HG03457 (cell line): ENCODE measurements at regions not wholly inside any gene's neighbourhood (a gene's known extent, or its start where the extent isn't known, plus 50 kb on each side); places are given as distances from the start of the nearest gene placed in this dataset.
"Not testable (repeated sequence)": the region's sequence is repeated elsewhere in the genome, so short reads cannot be mapped to it uniquely, and the experiment has no call there.

Experiments used
- ATAC-seq: cut with Tn5 transposase; IDR thresholded peaks from one replicate; pipeline ENCODE4 v1.9.1; 2021; ENCODE audit warnings: moderate number of reproducible peaks; ENCODE audit not compliant: unreplicated experiment

- not testable (repeated sequence) for ATAC-seq
Measured at GRCh38 chrX:98300536-98300935, 1416.8 kb downstream of the RPA4 start.

- ATAC-seq: no peak
Measured at GRCh38 chrX:98331407-98331806, 1447.7 kb downstream of the RPA4 start.

- no peak for ATAC-seq
Measured at GRCh38 chrX:98338544-98338943, 1454.8 kb downstream of the RPA4 start.

GRCh38 chrX:98350940-98351339 lies 1467.2 kb downstream of the RPA4 start:
- no peak for ATAC-seq

GRCh38 chrX:98357146-98357545 lies 1473.4 kb downstream of the RPA4 start:
- no peak for ATAC-seq

- ATAC-seq: no peak
Measured at GRCh38 chrX:98362630-98363029, 1478.9 kb downstream of the RPA4 start.

- ATAC-seq: no peak
Measured at GRCh38 chrX:98371994-98372393, 1488.3 kb downstream of the RPA4 start.

GRCh38 chrX:98379134-98379533 lies 1495.4 kb downstream of the RPA4 start:
- no peak for ATAC-seq

- no peak for ATAC-seq
Measured at GRCh38 chrX:98380106-98380505, 1496.4 kb downstream of the RPA4 start.

- no peak for ATAC-seq
Measured at GRCh38 chrX:98380556-98380955, 1496.8 kb downstream of the RPA4 start.

- no peak for ATAC-seq
Measured at GRCh38 chrX:98398542-98398941, 1514.8 kb downstream of the RPA4 start.

- ATAC-seq: no peak
Measured at GRCh38 chrX:98405376-98405775, 1521.7 kb downstream of the RPA4 start.

GRCh38 chrX:98407584-98407983 lies 1523.9 kb downstream of the RPA4 start:
- ATAC-seq: no peak

GRCh38 chrX:98409867-98410266 lies 1526.2 kb downstream of the RPA4 start:
- no peak for ATAC-seq

- no peak for ATAC-seq
Measured at GRCh38 chrX:98412058-98412457, 1528.3 kb downstream of the RPA4 start.

GRCh38 chrX:98422536-98422935 lies 1538.8 kb downstream of the RPA4 start:
- ATAC-seq: no peak

- no peak for ATAC-seq
Measured at GRCh38 chrX:98432413-98432812, 1548.7 kb downstream of the RPA4 start.

GRCh38 chrX:98448524-98448923 lies 1564.8 kb downstream of the RPA4 start:
- no peak for ATAC-seq

- no peak for ATAC-seq
Measured at GRCh38 chrX:98452456-98452855, 1568.7 kb downstream of the RPA4 start.

- no peak for ATAC-seq
Measured at GRCh38 chrX:98459669-98460068, 1576.0 kb downstream of the RPA4 start.

GRCh38 chrX:98480606-98481005 lies 1596.9 kb downstream of the RPA4 start:
- no peak for ATAC-seq

- ATAC-seq: no peak
Measured at GRCh38 chrX:98481636-98482035, 1597.9 kb downstream of the RPA4 start.

- no peak for ATAC-seq
Measured at GRCh38 chrX:98490670-98491069, 1607.0 kb downstream of the RPA4 start.

- no peak for ATAC-seq
Measured at GRCh38 chrX:98501426-98501825, 1617.7 kb downstream of the RPA4 start.
